ENCODE measurements at regions not wholly inside any gene's neighbourhood (a gene's known extent, or its start where the extent isn't known, plus 50 kb on each side); places are given as distances from the start of the nearest gene placed in this dataset.
A peak's percentile ranks its signal among the peaks of the same experiment; 100 is the strongest.

DNA sequence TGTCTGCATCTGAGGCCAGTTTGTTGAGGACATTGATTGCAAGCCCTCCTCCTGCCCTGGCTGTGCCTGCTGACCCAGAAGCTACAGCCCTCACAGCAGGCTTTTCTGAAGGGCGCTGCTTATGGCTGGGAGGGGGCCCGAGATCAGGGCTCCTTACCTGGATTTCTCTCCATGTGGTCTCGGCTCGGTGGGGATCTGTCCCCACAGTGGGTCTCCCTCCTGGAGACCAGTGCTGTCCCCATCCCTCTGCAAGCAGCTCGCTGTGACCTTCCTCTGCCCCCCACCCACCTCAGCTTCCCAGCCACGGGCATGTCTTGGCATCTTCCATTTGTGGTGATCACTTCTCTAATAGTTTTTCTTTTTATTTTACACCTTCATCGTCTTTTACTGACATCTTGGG is 357.9 kb downstream of the IRX2 start:
- Histone ChIP-seq H3K27ac (no peak overlapping the region), H3K4me1 (no peaks in the 10 kb centered on the region), H3K4me3 (no peak overlapping the region), H3K9me3 (no peaks in the 10 kb centered on the region), H3K36me3 (no peaks in the 10 kb centered on the region), H3K27me3 (replicated peaks in 1 of 7) (no peaks in the 10 kb centered on the region)
- DNase-seq = peak; percentile 67
- TF ChIP-seq POLR2A (IDR thresholded peaks at IDR 0.05) (no peak), POLR2AphosphoS5 (IDR thresholded peaks at IDR 0.05) (no peak)
- TF ChIP-seq, protein P1, sequence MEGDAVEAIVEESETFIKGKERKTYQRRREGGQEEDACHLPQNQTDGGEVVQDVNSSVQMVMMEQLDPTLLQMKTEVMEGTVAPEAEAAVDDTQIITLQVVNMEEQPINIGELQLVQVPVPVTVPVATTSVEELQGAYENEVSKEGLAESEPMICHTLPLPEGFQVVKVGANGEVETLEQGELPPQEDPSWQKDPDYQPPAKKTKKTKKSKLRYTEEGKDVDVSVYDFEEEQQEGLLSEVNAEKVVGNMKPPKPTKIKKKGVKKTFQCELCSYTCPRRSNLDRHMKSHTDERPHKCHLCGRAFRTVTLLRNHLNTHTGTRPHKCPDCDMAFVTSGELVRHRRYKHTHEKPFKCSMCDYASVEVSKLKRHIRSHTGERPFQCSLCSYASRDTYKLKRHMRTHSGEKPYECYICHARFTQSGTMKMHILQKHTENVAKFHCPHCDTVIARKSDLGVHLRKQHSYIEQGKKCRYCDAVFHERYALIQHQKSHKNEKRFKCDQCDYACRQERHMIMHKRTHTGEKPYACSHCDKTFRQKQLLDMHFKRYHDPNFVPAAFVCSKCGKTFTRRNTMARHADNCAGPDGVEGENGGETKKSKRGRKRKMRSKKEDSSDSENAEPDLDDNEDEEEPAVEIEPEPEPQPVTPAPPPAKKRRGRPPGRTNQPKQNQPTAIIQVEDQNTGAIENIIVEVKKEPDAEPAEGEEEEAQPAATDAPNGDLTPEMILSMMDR (IDR thresholded peaks at IDR 0.05 in 8 of 11, conservative IDR thresholded peaks at IDR 0.05 in 3 of 11) = no peak
- intact Hi-C loops (cut with DNase I; ENCODE audit: low total_unique reads) = no loop called here
- 78 to 88% (median 83%) methylated on average over 7 of the region's 7 CpGs for WGBS, 5 donors

DNA sequence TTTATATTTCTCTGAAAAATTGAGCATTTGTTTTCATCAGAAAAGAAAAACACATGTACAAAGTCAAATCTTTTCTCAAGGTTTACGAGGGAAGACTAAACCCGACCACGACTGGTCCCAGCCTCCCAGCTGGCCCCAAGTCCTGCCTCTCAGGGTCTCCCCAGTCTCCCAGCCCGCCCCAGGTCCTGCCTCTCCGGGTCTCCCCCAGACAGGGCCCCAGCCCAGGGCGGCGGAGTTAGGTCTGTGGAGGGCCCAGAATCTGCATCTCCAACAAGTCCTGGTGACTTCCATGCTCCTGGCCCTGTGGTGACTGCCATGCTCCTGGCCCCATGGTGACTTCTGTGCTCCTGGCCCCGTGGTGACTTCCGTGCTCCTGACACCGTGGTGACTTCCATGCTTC is 359.9 kb downstream of the IRX2 start:
- no peaks in the 10 kb centered on the region for H3K4me1 ChIP-seq
- H3K4me3 ChIP-seq = no peak overlapping the region
- DNase-seq = peak; percentile 59
- intact Hi-C loops (cut with DNase I; ENCODE audit: low total_unique reads) = no loop called here
- TF ChIP-seq POLR2AphosphoS5 (IDR thresholded peaks at IDR 0.05) = no peak
- TF ChIP-seq, protein P1 (IDR thresholded peaks at IDR 0.05 in 8 of 11, conservative IDR thresholded peaks at IDR 0.05 in 3 of 11) = no peak
- no peak for TF ChIP-seq POLR2A (IDR thresholded peaks at IDR 0.05)
- no peaks in the 10 kb centered on the region for H3K27me3 ChIP-seq (replicated peaks in 1 of 7)
- WGBS, 5 donors = 80 to 89% (median 82%) methylated on average over 10 of the region's 10 CpGs
- no peaks in the 10 kb centered on the region for H3K36me3 ChIP-seq
- H3K9me3 ChIP-seq = no peaks in the 10 kb centered on the region
- H3K27ac ChIP-seq = no peak overlapping the region

DNA sequence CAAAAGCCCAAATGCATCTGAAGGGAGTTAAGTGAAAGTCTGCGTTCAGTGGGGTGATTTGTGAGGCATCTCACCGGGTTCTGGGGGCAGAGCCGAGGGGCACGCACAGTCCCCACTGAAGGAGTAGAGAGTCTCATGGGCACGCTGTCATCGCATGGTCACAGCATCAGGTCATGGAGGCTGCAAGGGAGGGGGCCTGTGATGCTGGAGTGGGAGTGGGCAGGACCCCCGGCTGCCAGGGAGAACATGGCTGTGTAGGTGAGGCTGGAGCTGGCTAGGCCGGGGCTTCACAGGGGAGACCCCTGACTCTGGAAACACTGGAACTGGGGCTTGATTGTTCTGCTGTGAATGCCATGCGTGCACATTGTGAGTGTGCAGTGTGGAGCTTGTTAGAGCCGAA is 360.5 kb downstream of the IRX2 start:
- intact Hi-C loops (cut with DNase I; ENCODE audit: low total_unique reads) = no loop called here
- H3K4me1 ChIP-seq = no peaks in the 10 kb centered on the region
- no peaks in the 10 kb centered on the region for H3K9me3 ChIP-seq
- peak; percentile 66 for DNase-seq
- H3K27me3 ChIP-seq (replicated peaks in 1 of 7) = no peaks in the 10 kb centered on the region
- TF ChIP-seq POLR2AphosphoS5 (IDR thresholded peaks at IDR 0.05) (no peak), POLR2A (IDR thresholded peaks at IDR 0.05) (no peak)
- TF ChIP-seq, protein P1 (IDR thresholded peaks at IDR 0.05 in 8 of 11, conservative IDR thresholded peaks at IDR 0.05 in 3 of 11) = no peak
- H3K36me3 ChIP-seq = no peaks in the 10 kb centered on the region
- WGBS, 5 donors = 76 to 90% (median 83%) methylated on average over 10 of the region's 10 CpGs
- no peak overlapping the region for H3K4me3 ChIP-seq
- no peak overlapping the region for H3K27ac ChIP-seq

DNA sequence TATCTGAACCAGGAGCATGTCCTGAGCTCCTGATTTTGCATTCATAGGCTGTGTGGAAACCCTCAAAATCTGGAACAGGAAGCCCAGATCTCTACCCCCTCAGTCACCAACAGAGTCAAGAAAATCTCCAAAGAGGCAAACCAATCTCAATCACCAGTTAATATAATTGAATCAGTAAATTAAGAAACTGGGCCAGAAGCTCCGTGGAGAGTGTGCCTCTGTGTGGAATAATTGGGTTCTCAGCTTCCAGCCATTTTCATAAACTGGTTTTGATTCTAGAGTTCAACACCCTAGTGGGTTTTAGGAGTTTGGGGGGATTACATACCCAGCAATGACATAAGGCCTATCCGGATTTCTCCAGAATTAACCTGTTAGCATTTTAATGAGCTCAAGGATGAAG is 362.9 kb downstream of the IRX2 start:
- Histone ChIP-seq H3K27me3 (replicated peaks in 1 of 7) (no peaks in the 10 kb centered on the region), H3K27ac (no peak overlapping the region), H3K4me3 (peak overlapping the region in 1 of 8 donors; percentile 15), H3K9me3 (no peaks in the 10 kb centered on the region), H3K36me3 (no peaks in the 10 kb centered on the region), H3K4me1 (no peaks in the 10 kb centered on the region)
- DNase-seq = no peak
- TF ChIP-seq POLR2A (IDR thresholded peaks at IDR 0.05) = no peak
- no peak for TF ChIP-seq POLR2AphosphoS5 (IDR thresholded peaks at IDR 0.05)
- TF ChIP-seq, protein P1 (IDR thresholded peaks at IDR 0.05 in 8 of 11, conservative IDR thresholded peaks at IDR 0.05 in 3 of 11) = no peak
- intact Hi-C loops (cut with DNase I; ENCODE audit: low total_unique reads) = no loop called here
- WGBS, 5 donors = 79 to 88% (median 83%) methylated on average over 2 of the region's 2 CpGs

All from spleen (tissue), 11 donors.